Skeletal muscle cell (primary cell): ENCODE measurements at regions not wholly inside any gene's neighbourhood (a gene's known extent, or its start where the extent isn't known, plus 50 kb on each side); places are given as distances from the start of the nearest gene placed in this dataset.

Source experiments
- DNase-seq: peaks from one replicate; pipeline ENCODE4 v3.0.0-alpha.2; 2010; ENCODE audit warnings: low read depth
- H3K4me3 ChIP-seq: 2 replicates; pipeline ENCODE4 v1.5.1; 2011; ENCODE audit warnings: low read depth, mild to moderate bottlenecking, control low read depth, low read length, moderate library complexity

GRCh38 chr2:16130541-16130880, 190.2 kb downstream of the MYCN start:
- DNase-seq: no peak
- no peak overlapping the region for H3K4me3 ChIP-seq

- DNase-seq: no peak
- H3K4me3 ChIP-seq: no peak overlapping the region
These were observed 189.6 kb downstream of the MYCN start for GRCh38 chr2:16129716-16130540.

GRCh38 chr2:16128746-16129610, 188.6 kb downstream of the MYCN start:
- H3K4me3 ChIP-seq: no peak overlapping the region
- no peak for DNase-seq

GRCh38 chr2:16127958-16128357, 187.6 kb downstream of the MYCN start:
- DNase-seq: no peak
- no peak overlapping the region for H3K4me3 ChIP-seq

GRCh38 chr2:16127276-16127940, 187.1 kb downstream of the MYCN start:
- no peak for DNase-seq
- H3K4me3 ChIP-seq: no peak overlapping the region

GRCh38 chr2:16126517-16127275, 186.3 kb downstream of the MYCN start:
- DNase-seq: no peak

GRCh38 chr2:16125614-16126516, 185.5 kb downstream of the MYCN start:
- no peak for DNase-seq
- H3K4me3 ChIP-seq: no peak overlapping the region

More at GRCh38 chr2:16126517-16127275, 186.3 kb downstream of the MYCN start:
- H3K4me3 ChIP-seq: no peak overlapping the region

- DNase-seq: no peak
These were observed 184.7 kb downstream of the MYCN start for GRCh38 chr2:16124881-16125613.

GRCh38 chr2:16123856-16124780, 183.8 kb downstream of the MYCN start:
- DNase-seq: no peak
- H3K4me3 ChIP-seq: no peak overlapping the region

More at GRCh38 chr2:16124881-16125613, 184.7 kb downstream of the MYCN start:
- H3K4me3 ChIP-seq: no peak overlapping the region

- no peak overlapping the region for H3K4me3 ChIP-seq
- no peak for DNase-seq
These were observed 183.1 kb downstream of the MYCN start for GRCh38 chr2:16123421-16123820.

- H3K4me3 ChIP-seq: no peak overlapping the region
- no peak for DNase-seq
These were observed 182.2 kb downstream of the MYCN start for GRCh38 chr2:16122556-16122955.

GRCh38 chr2:16121986-16122390, 181.6 kb downstream of the MYCN start:
- no peak overlapping the region for H3K4me3 ChIP-seq
- no peak for DNase-seq

- no peak overlapping the region for H3K4me3 ChIP-seq
- DNase-seq: no peak
These were observed 181.1 kb downstream of the MYCN start for GRCh38 chr2:16121231-16121985.

- DNase-seq: no peak
- no peak overlapping the region for H3K4me3 ChIP-seq
These were observed 180.3 kb downstream of the MYCN start for GRCh38 chr2:16120591-16121180.

- H3K4me3 ChIP-seq: no peak overlapping the region
- DNase-seq: no peak
These were observed 179.4 kb downstream of the MYCN start for GRCh38 chr2:16119741-16120140.
